GM06990 (cell line): ENCODE measurements at regions not wholly inside any gene's neighbourhood (a gene's known extent, or its start where the extent isn't known, plus 50 kb on each side); places are given as distances from the start of the nearest gene placed in this dataset.

ENCODE experiments used
- DNase-seq: peaks from one replicate; pipeline ENCODE4 v3.0.0-alpha.2; 2011; ENCODE audit not compliant: insufficient read length; ENCODE audit errors: extremely low read depth
- H3K27me3 ChIP-seq: replicated peaks from 2 replicates; pipeline ENCODE4 v1.6.0; 2011; ENCODE audit warnings: low read length; ENCODE audit not compliant: control insufficient read depth, insufficient read depth
- H3K36me3 ChIP-seq: 2 replicates; pipeline ENCODE4 v1.5.1; 2011; ENCODE audit warnings: low read length; ENCODE audit not compliant: control insufficient read depth, insufficient read depth
- H3K4me3 ChIP-seq: replicated peaks from 2 replicates; pipeline ENCODE4 v1.5.1; 2011; ENCODE audit warnings: low read depth, mild to moderate bottlenecking, control low read depth, low read length
- CTCF ChIP-seq: IDR thresholded peaks from 2 replicates; pipeline ENCODE4 v1.5.1; 2011; ENCODE audit warnings: low read length, control low read depth, mild to moderate bottlenecking, inconsistent platforms; ENCODE audit not compliant: insufficient read depth, poor library complexity, severe bottlenecking

- DNase-seq: no peak
- H3K27me3 ChIP-seq: no peaks in the 10 kb centered on the region
- peak; percentile 62 for TF ChIP-seq CTCF
- H3K4me3 ChIP-seq: no peak overlapping the region
- H3K36me3 ChIP-seq: no peaks in the 10 kb centered on the region
Observed at GRCh38 chr1:175824079-175824478, 80.7 kb upstream of the TNR start.

GRCh38 chr1:175823406-175823805 is 80.0 kb upstream of the TNR start:
- no peaks in the 10 kb centered on the region for H3K27me3 ChIP-seq
- H3K4me3 ChIP-seq: no peak overlapping the region
- H3K36me3 ChIP-seq: no peaks in the 10 kb centered on the region
- TF ChIP-seq CTCF: no peak
- DNase-seq: no peak

GRCh38 chr1:175822580-175822979 is 79.2 kb upstream of the TNR start:
- no peak for TF ChIP-seq CTCF
- Histone ChIP-seq H3K27me3 (no peaks in the 10 kb centered on the region), H3K36me3 (no peaks in the 10 kb centered on the region), H3K4me3 (no peak overlapping the region)
- no peak for DNase-seq

- no peak overlapping the region for H3K4me3 ChIP-seq
- no peak for TF ChIP-seq CTCF
- no peaks in the 10 kb centered on the region for H3K36me3 ChIP-seq
- no peaks in the 10 kb centered on the region for H3K27me3 ChIP-seq
- DNase-seq: no peak
Observed at GRCh38 chr1:175820456-175821025, 77.1 kb upstream of the TNR start.

- no peak for TF ChIP-seq CTCF
- Histone ChIP-seq H3K4me3 (no peak overlapping the region), H3K27me3 (no peaks in the 10 kb centered on the region), H3K36me3 (no peaks in the 10 kb centered on the region)
- no peak for DNase-seq
Observed at GRCh38 chr1:175818929-175819328, 75.5 kb upstream of the TNR start.

- Histone ChIP-seq H3K27me3 (no peaks in the 10 kb centered on the region), H3K4me3 (no peak overlapping the region), H3K36me3 (no peaks in the 10 kb centered on the region)
- TF ChIP-seq CTCF: no peak
- no peak for DNase-seq
Observed at GRCh38 chr1:175817445-175817844, 74.0 kb upstream of the TNR start.
